ENCODE measurements at regions not wholly inside any gene's neighbourhood (a gene's known extent, or its start where the extent isn't known, plus 50 kb on each side); places are given as distances from the start of the nearest gene placed in this dataset.

DNA sequence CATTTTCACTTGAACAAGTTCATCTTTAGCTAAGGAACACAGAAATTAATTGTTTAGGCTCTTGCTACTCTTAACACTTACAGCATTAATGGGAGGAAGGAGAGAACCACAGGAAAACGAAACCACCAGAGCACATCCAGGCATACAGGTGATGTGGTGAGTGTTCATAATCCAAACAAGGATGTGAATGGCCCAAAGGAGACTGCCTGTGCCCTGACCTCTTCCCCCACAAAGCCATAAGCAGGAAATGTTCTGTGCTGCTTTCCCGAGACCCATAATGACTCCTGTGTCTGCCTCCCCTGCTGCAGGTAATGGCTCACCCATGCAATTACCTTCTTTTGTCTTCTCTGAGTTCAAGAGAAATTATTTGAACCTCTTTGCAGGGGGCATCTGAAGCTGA lies 295.9 kb upstream of the LINC00305 start:
- ChIA-PET POLR2A (no interaction called here), CTCF (ENCODE audit: low intra/inter-chr PET ratio, low total read pairs) (no interaction called here)
- Histone ChIP-seq H3K36me3 (replicated peaks in 1 of 2; ENCODE audit: control insufficient read depth in 1 of 2, insufficient read depth in 2 of 2, low read length in 2 of 2) (no peaks in the 10 kb centered on the region), H3K4me1 (ENCODE audit: insufficient read depth, low read length) (no peaks in the 10 kb centered on the region), H3K27ac (ENCODE audit: extremely low read length, insufficient read depth, low read length) (no peak overlapping the region), H3K4me3 (replicated peaks in 1 of 3; ENCODE audit: insufficient read depth in 1 of 3, low read depth in 2 of 3, low read length in 3 of 3) (no peak overlapping the region), H2AFZ (ENCODE audit: low read length) (no peak overlapping the region), H3K4me2 (ENCODE audit: low read depth, low read length) (no peak overlapping the region), H3K27me3 (ENCODE audit: control insufficient read depth in 1 of 2, insufficient read depth in 2 of 2, low read length in 2 of 2) (no peaks in the 10 kb centered on the region), H3K9me3 (ENCODE audit: low read length) (peaks cover 56% of the 10 kb centered on the region), H4K20me1 (ENCODE audit: insufficient read depth, low read length) (no peaks in the 10 kb centered on the region), H3K79me2 (ENCODE audit: insufficient read depth, low read length) (no peaks in the 10 kb centered on the region), H3K9ac (ENCODE audit: insufficient read depth, low read depth, low read length) (no peak overlapping the region)
- DNase-seq (ENCODE audit: low spot score), result no peak
- WGBS (ENCODE audit: low lambda C conversion rate), result 0% methylated on average over 2 of the region's 2 CpGs
- FAIRE-seq, result no peak
- no peak for ATAC-seq
- in situ Hi-C loops (cut with HindIII; ENCODE audit: extremely low pct_ligation_motif_present, low pct_unique_long_range_greater_than_20kb) (no loop called here), intact Hi-C loops (cut with micrococcal nuclease; ENCODE audit: unreplicated experiment) (no loop called here)
- no TSS peak for BruUV-seq (replicated peaks)
- TF ChIP-seq, protein P1, sequence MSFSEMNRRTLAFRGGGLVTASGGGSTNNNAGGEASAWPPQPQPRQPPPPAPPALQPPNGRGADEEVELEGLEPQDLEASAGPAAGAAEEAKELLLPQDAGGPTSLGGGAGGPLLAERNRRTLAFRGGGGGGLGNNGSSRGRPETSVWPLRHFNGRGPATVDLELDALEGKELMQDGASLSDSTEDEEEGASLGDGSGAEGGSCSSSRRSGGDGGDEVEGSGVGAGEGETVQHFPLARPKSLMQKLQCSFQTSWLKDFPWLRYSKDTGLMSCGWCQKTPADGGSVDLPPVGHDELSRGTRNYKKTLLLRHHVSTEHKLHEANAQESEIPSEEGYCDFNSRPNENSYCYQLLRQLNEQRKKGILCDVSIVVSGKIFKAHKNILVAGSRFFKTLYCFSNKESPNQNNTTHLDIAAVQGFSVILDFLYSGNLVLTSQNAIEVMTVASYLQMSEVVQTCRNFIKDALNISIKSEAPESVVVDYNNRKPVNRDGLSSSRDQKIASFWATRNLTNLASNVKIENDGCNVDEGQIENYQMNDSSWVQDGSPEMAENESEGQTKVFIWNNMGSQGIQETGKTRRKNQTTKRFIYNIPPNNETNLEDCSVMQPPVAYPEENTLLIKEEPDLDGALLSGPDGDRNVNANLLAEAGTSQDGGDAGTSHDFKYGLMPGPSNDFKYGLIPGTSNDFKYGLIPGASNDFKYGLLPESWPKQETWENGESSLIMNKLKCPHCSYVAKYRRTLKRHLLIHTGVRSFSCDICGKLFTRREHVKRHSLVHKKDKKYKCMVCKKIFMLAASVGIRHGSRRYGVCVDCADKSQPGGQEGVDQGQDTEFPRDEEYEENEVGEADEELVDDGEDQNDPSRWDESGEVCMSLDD (CRISPR knock-in tag; IDR thresholded peaks at IDR 0.05; ENCODE audit: borderline replicate concordance), result no peak
- TF ChIP-seq, protein P2, sequence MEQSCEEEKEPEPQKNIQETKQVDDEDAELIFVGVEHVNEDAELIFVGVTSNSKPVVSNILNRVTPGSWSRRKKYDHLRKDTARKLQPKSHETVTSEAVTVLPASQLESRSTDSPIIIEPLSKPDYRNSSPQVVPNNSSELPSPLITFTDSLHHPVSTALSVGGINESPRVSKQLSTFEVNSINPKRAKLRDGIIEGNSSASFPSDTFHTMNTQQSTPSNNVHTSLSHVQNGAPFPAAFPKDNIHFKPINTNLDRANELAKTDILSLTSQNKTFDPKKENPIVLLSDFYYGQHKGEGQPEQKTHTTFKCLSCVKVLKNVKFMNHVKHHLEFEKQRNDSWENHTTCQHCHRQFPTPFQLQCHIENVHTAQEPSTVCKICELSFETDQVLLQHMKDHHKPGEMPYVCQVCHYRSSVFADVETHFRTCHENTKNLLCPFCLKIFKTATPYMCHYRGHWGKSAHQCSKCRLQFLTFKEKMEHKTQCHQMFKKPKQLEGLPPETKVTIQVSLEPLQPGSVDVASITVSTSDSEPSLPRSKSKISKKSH (CRISPR knock-in tag; IDR thresholded peaks at IDR 0.05; ENCODE audit: borderline replicate concordance), result no peak
- TF ChIP-seq ZBED4 (CRISPR knock-in tag; IDR thresholded peaks at IDR 0.05; ENCODE audit: borderline replicate concordance), result no peak
- no peak for TF ChIP-seq ZNF274 (CRISPR knock-in tag; IDR thresholded peaks at IDR 0.05)
- TF ChIP-seq, protein P3, sequence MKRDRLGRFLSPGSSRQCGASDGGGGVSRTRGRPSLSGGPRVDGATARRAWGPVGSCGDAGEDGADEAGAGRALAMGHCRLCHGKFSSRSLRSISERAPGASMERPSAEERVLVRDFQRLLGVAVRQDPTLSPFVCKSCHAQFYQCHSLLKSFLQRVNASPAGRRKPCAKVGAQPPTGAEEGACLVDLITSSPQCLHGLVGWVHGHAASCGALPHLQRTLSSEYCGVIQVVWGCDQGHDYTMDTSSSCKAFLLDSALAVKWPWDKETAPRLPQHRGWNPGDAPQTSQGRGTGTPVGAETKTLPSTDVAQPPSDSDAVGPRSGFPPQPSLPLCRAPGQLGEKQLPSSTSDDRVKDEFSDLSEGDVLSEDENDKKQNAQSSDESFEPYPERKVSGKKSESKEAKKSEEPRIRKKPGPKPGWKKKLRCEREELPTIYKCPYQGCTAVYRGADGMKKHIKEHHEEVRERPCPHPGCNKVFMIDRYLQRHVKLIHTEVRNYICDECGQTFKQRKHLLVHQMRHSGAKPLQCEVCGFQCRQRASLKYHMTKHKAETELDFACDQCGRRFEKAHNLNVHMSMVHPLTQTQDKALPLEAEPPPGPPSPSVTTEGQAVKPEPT (CRISPR knock-in tag; IDR thresholded peaks at IDR 0.05; ENCODE audit: low read depth), result no peak
